Neural cell (in vitro differentiated cells): ENCODE measurements at regions not wholly inside any gene's neighbourhood (a gene's known extent, or its start where the extent isn't known, plus 50 kb on each side); places are given as distances from the start of the nearest gene placed in this dataset.

ENCODE experiments used
- H2AFZ ChIP-seq: fragments of 200-600, 300-800 bp; sonication (generic), shearing (Covaris generic); 2 replicates; pipeline ENCODE4 v1.6.0; 2014; ENCODE audit warnings: low read depth, mild to moderate bottlenecking, antibody characterized with exemption, low read length, moderate library complexity
- H3F3A ChIP-seq: fragments of 200-600 bp; shearing (Covaris generic); 2 replicates; pipeline ENCODE4 v1.6.1; 2016; ENCODE audit warnings: mild to moderate bottlenecking, moderate library complexity, mixed read lengths, antibody characterized with exemption, low read length; ENCODE audit not compliant: insufficient read depth, poor library complexity, severe bottlenecking
- H3K27ac ChIP-seq: fragments of 200-600, 300-800 bp; sonication (generic), shearing (Covaris generic); 2 replicates; pipeline ENCODE4 v1.5.1; 2014; ENCODE audit warnings: mild to moderate bottlenecking, low read length, moderate library complexity
- H3K27me3 ChIP-seq: fragments of 300-800, 200-600 bp; sonication (generic), shearing (Covaris generic); 2 replicates; pipeline ENCODE4 v1.6.0; 2014; ENCODE audit warnings: mild to moderate bottlenecking, low read depth, low read length, moderate library complexity; ENCODE audit not compliant: insufficient read depth
- H3K36me3 ChIP-seq: fragments of 300-800, 200-600 bp; sonication (generic), shearing (Covaris generic); 2 replicates; pipeline ENCODE4 v1.5.1; 2014; ENCODE audit warnings: mild to moderate bottlenecking, antibody characterized with exemption, low read length, moderate library complexity; ENCODE audit not compliant: insufficient read depth
- H3K4me2 ChIP-seq: fragments of 300-800, 200-600 bp; sonication (generic), shearing (Covaris generic); 2 replicates; pipeline ENCODE4 v1.6.0; 2014; ENCODE audit warnings: mild to moderate bottlenecking, low read length
- H3K4me3 ChIP-seq: fragments of 300-800, 200-600 bp; sonication (generic), shearing (Covaris generic); 2 replicates; pipeline ENCODE4 v1.5.1; 2014; ENCODE audit warnings: mild to moderate bottlenecking, low read length, moderate library complexity
- H3K79me2 ChIP-seq: fragments of 200-600 bp; shearing (Covaris generic); replicated peaks from 2 replicates; pipeline ENCODE4 v1.6.0; 2014; ENCODE audit warnings: mild to moderate bottlenecking, low read length, moderate library complexity; ENCODE audit not compliant: insufficient read depth
- H3K9ac ChIP-seq: fragments of 300-800, 200-600 bp; sonication (generic), shearing (Covaris generic); 2 replicates; pipeline ENCODE4 v1.6.1; 2016; ENCODE audit warnings: mild to moderate bottlenecking, low read length, mixed read lengths
- H3K9me2 ChIP-seq: fragments of 200-600 bp; shearing (Covaris generic); 2 replicates; pipeline ENCODE4 v1.6.1; 2016; ENCODE audit warnings: mild to moderate bottlenecking, low read length, mixed read lengths; ENCODE audit not compliant: insufficient read depth
- H3K9me3 ChIP-seq: fragments of 200-600, 300-800 bp; sonication (generic), shearing (Covaris generic); 2 replicates; pipeline ENCODE4 v1.6.1; 2016; ENCODE audit warnings: mild to moderate bottlenecking, mixed run types, low read length, moderate library complexity, mixed read lengths
- H4K20me1 ChIP-seq: fragments of 200-600 bp; shearing (Covaris generic); 2 replicates; pipeline ENCODE4 v1.6.1; 2016; ENCODE audit warnings: mild to moderate bottlenecking, mixed run types; ENCODE audit not compliant: insufficient read depth
- EP300 ChIP-seq: fragments of 450-650 bp; conservative IDR thresholded peaks from 2 replicates; pipeline ENCODE4 v1.6.1; 2014; ENCODE audit warnings: antibody characterized with exemption, mild to moderate bottlenecking, moderate library complexity; ENCODE audit not compliant: poor library complexity, severe bottlenecking
- EZH2 ChIP-seq: fragments of 200-600, 300-800 bp; shearing (Covaris generic), sonication (generic); IDR thresholded peaks from 2 replicates; pipeline ENCODE4 v1.6.1; 2014; ENCODE audit warnings: antibody characterized with exemption, low read length, borderline replicate concordance, mild to moderate bottlenecking; ENCODE audit not compliant: insufficient read depth, poor library complexity, severe bottlenecking
- MXI1 ChIP-seq: fragments of 450-650 bp; conservative IDR thresholded peaks from 2 replicates; pipeline ENCODE4 v1.6.1; 2014; ENCODE audit warnings: antibody characterized with exemption, mild to moderate bottlenecking; ENCODE audit not compliant: poor library complexity, severe bottlenecking
- POLR2AphosphoS5 ChIP-seq: IDR thresholded peaks from 2 replicates; pipeline ENCODE4 v1.6.1; 2012
- RAD21 ChIP-seq: fragments of 450-650 bp; conservative IDR thresholded peaks from 2 replicates; pipeline ENCODE4 v1.6.1; 2014; ENCODE audit warnings: antibody characterized with exemption, mild to moderate bottlenecking, moderate library complexity
- REST ChIP-seq: IDR thresholded peaks from 2 replicates; pipeline ENCODE4 v1.6.1; 2012; ENCODE audit warnings: borderline replicate concordance
- SMC3 ChIP-seq: fragments of 450-650 bp; conservative IDR thresholded peaks from 2 replicates; pipeline ENCODE4 v1.6.1; 2014; ENCODE audit warnings: antibody characterized with exemption, mild to moderate bottlenecking, moderate library complexity; ENCODE audit not compliant: poor library complexity
- TAF1 ChIP-seq: IDR thresholded peaks from 2 replicates; pipeline ENCODE4 v1.6.1; 2012; ENCODE audit warnings: low read depth
- TF ChIP-seq, protein P1 (sequence below): fragments of 450-650 bp; IDR thresholded peaks from 2 replicates; pipeline ENCODE4 v1.5.1; 2014; ENCODE audit warnings: antibody characterized with exemption, mild to moderate bottlenecking, moderate library complexity; ENCODE audit not compliant: poor library complexity, severe bottlenecking

DNA sequence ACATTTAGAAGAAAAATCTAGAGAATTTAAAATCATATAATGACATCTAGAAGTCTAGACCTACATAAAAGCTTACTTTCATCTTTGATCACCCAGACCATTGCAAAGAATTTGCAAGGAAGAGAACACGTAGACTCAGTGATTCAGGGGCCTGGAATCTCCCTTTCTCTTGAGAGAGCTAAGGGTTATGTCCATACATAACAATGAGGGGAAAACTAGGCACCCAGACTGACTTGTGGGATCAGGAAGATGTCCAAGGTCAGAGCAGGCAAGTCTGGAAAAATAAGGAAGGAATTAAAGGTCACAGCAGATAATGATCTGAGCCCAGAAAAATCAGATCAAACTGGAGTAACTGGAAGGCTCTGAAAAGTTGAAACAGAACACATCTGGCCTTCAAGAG is 198.4 kb upstream of the SFRP2 start:
- H3K4me3 ChIP-seq = no peak overlapping the region
- TF ChIP-seq, protein P1, sequence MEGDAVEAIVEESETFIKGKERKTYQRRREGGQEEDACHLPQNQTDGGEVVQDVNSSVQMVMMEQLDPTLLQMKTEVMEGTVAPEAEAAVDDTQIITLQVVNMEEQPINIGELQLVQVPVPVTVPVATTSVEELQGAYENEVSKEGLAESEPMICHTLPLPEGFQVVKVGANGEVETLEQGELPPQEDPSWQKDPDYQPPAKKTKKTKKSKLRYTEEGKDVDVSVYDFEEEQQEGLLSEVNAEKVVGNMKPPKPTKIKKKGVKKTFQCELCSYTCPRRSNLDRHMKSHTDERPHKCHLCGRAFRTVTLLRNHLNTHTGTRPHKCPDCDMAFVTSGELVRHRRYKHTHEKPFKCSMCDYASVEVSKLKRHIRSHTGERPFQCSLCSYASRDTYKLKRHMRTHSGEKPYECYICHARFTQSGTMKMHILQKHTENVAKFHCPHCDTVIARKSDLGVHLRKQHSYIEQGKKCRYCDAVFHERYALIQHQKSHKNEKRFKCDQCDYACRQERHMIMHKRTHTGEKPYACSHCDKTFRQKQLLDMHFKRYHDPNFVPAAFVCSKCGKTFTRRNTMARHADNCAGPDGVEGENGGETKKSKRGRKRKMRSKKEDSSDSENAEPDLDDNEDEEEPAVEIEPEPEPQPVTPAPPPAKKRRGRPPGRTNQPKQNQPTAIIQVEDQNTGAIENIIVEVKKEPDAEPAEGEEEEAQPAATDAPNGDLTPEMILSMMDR = no peak
- TF ChIP-seq TAF1 (no peak), EP300 (no peak), SMC3 (no peak), EZH2 (no peak), RAD21 (no peak), REST (no peak), MXI1 (no peak), POLR2AphosphoS5 (no peak)
- H3K9me3 ChIP-seq = no peaks in the 10 kb centered on the region
- H3K9me2 ChIP-seq = no peaks in the 10 kb centered on the region
- H3K4me2 ChIP-seq = no peak overlapping the region
- no peaks in the 10 kb centered on the region for H3K79me2 ChIP-seq
- no peaks in the 10 kb centered on the region for H4K20me1 ChIP-seq
- no peak overlapping the region for H2AFZ ChIP-seq
- no peak overlapping the region for H3K9ac ChIP-seq
- H3K27ac ChIP-seq = no peak overlapping the region
- H3F3A ChIP-seq = no peaks in the 10 kb centered on the region
- H3K27me3 ChIP-seq = no peaks in the 10 kb centered on the region
- no peaks in the 10 kb centered on the region for H3K36me3 ChIP-seq

DNA sequence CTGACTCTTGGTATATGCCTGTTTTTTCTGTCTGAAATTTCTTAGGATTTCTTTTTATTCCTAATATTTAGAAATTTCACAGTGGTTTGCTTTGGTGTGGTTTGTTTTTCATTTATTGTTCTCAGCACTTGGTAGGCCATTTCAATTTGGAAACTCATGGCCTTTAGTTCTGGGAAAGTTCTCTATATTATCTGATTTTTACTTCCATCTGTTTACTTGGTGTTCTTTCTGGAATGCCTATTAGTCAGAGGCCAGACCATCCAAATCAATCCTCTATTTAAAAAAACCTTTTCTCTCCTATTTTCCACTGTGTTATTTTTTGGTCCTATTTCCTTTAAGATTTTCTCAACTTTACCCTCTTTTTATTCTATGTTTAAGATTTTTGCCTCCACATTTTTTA is 188.1 kb upstream of the SFRP2 start:
- Histone ChIP-seq H3K4me3 (no peak overlapping the region), H4K20me1 (no peaks in the 10 kb centered on the region), H3K9me3 (peaks cover 13% of the 10 kb centered on the region), H3F3A (no peaks in the 10 kb centered on the region), H3K27me3 (no peaks in the 10 kb centered on the region), H3K4me2 (no peak overlapping the region), H3K36me3 (no peaks in the 10 kb centered on the region), H3K9ac (no peak overlapping the region), H3K9me2 (no peaks in the 10 kb centered on the region), H3K27ac (no peak overlapping the region), H3K79me2 (no peaks in the 10 kb centered on the region), H2AFZ (no peak overlapping the region)
- TF ChIP-seq POLR2AphosphoS5 (no peak), REST (no peak), SMC3 (no peak), MXI1 (no peak), EP300 (no peak), RAD21 (no peak), TAF1 (no peak), EZH2 (no peak)
- TF ChIP-seq, protein P1 = no peak
